ENCODE measurements at regions not wholly inside any gene's neighbourhood (a gene's known extent, or its start where the extent isn't known, plus 50 kb on each side); places are given as distances from the start of the nearest gene placed in this dataset.

DNA sequence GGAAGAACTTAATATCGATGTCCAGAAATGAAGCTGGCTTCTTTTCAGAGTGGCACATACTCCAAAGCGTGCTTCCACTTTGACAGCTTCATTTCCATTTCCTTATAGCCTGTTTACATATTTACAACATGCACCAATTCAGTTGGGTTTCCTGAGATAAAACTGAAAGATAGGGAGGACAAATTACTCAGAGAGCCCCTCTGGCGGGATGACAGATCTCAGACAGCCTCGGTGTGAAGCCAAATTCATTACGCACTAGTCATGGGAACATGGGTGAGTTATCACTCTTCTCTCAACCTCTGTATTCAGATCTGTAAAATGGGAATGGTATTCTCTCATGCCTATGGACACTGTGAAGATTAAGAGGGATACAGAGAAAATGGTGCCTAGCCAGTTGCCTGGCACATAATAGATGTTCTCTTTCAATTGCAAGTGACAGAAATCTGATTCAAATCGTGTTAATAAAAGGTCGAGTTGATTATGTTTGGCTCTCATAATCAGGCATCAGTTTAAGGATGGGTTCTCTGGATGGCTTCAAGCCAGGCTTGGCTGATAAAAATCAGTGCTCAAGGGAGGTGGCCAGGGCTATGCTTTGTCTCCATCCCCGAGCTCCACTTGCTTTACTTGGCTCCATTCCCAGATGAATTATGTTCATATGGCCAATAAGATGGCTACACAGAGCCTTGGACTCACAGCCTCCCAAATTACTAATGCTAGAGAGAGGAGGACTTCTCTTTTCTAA lies 132.2 kb upstream of the C1QTNF7 start:
- intact Hi-C loops (cut with micrococcal nuclease), result no loop called here

DNA sequence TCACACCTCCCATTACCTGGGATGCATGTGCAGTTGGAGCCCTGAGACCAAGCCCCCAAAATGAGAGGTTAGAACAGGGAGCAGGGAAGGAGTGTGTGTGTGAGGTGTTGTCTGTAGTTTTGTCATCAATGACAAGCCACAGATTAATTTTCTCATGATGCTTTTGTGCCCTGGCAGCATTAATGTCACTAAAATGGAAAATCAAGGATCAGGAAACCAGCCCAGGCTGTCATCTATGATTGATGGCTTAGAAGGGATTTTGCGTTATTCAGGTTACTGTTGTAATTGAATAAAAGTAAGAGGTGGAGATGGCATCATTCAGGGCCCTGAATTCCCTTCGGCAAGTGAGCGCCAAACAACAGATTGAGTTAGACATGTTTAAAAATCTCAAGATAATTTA lies 130.5 kb upstream of the C1QTNF7 start:
- TF ChIP-seq, protein P1, sequence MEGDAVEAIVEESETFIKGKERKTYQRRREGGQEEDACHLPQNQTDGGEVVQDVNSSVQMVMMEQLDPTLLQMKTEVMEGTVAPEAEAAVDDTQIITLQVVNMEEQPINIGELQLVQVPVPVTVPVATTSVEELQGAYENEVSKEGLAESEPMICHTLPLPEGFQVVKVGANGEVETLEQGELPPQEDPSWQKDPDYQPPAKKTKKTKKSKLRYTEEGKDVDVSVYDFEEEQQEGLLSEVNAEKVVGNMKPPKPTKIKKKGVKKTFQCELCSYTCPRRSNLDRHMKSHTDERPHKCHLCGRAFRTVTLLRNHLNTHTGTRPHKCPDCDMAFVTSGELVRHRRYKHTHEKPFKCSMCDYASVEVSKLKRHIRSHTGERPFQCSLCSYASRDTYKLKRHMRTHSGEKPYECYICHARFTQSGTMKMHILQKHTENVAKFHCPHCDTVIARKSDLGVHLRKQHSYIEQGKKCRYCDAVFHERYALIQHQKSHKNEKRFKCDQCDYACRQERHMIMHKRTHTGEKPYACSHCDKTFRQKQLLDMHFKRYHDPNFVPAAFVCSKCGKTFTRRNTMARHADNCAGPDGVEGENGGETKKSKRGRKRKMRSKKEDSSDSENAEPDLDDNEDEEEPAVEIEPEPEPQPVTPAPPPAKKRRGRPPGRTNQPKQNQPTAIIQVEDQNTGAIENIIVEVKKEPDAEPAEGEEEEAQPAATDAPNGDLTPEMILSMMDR (IDR thresholded peaks at IDR 0.05; ENCODE audit: borderline replicate concordance), result no peak
- intact Hi-C loops (cut with micrococcal nuclease), result no loop called here
- no peak for DNase-seq
- no peaks in the 10 kb centered on the region for H3K9me3 ChIP-seq (replicated peaks)
- no peak overlapping the region for H3K27ac ChIP-seq (replicated peaks)
- no peaks in the 10 kb centered on the region for H3K36me3 ChIP-seq
- no peak overlapping the region for H3K4me3 ChIP-seq
- H3K27me3 ChIP-seq (ENCODE audit: low read depth), result no peaks in the 10 kb centered on the region
- H3K4me1 ChIP-seq, result peaks cover 8% of the 10 kb centered on the region

More for the DNA sequence above, 132.2 kb upstream of the C1QTNF7 start:
- Histone ChIP-seq H3K4me3 (no peak overlapping the region), H3K36me3 (no peaks in the 10 kb centered on the region), H3K4me1 (peaks cover 8% of the 10 kb centered on the region), H3K27ac (replicated peaks) (no peak overlapping the region), H3K9me3 (replicated peaks) (no peaks in the 10 kb centered on the region), H3K27me3 (ENCODE audit: low read depth) (no peaks in the 10 kb centered on the region)
- no peak for DNase-seq
- TF ChIP-seq, protein P1 (IDR thresholded peaks at IDR 0.05; ENCODE audit: borderline replicate concordance), result no peak

DNA sequence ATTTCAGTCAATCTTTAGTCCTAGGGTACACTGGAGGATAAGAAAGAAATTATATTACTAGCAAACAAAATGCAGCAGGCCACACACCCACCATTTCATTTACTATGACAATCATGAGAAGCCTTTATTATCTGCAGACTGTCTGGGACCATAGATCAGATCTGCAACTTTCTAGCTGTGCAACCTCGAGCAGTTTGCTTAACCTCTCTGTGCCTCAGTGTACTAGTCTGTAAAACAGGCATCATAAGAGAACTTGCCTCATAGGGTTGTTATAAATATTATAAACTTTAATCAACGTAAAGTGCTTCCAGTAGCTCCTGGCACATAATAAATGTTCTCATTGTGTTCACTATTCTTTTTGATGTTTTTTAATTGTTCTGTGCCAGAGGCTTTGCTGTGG lies 128.2 kb upstream of the C1QTNF7 start:
- no peak for DNase-seq
- Histone ChIP-seq H3K36me3 (no peaks in the 10 kb centered on the region), H3K4me3 (no peak overlapping the region), H3K27me3 (ENCODE audit: low read depth) (no peaks in the 10 kb centered on the region), H3K9me3 (replicated peaks) (no peaks in the 10 kb centered on the region), H3K27ac (replicated peaks) (no peak overlapping the region), H3K4me1 (peaks cover 8% of the 10 kb centered on the region)
- TF ChIP-seq, protein P1 (IDR thresholded peaks at IDR 0.05; ENCODE audit: borderline replicate concordance), result no peak
- intact Hi-C loops (cut with micrococcal nuclease), result no loop called here

DNA sequence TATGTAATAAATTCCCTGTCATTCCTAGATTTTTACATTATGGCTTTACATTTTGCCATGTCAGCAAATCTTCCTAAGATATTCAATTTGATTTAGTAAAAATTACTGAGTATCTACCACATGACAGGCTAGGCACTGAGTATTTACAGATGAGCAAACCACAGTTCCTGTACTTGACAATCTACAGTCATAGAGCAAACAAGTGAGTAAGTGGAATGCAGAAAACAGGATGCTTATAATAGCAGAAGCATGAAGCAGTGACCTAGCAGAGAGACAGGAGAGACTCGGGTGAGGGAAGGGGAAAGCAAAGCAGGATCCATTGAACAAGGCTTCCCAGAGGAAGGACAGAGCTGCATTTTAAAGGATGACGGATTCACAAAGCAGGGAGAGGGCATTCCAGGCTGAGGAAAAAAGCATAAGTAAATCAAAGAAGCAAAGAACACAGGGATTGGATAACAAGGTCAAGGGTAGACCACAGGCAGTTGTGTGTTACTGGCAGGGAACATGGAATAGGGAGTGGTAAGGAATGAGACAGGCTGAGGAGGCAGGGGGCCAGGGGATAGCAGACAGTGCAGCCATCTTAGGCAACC lies 124.7 kb upstream of the C1QTNF7 start:
- TF ChIP-seq, protein P1 (IDR thresholded peaks at IDR 0.05; ENCODE audit: borderline replicate concordance), result no peak
- intact Hi-C loops (cut with micrococcal nuclease), result no loop called here
- no peak overlapping the region for H3K27ac ChIP-seq (replicated peaks)
- DNase-seq, result no peak
- no peaks in the 10 kb centered on the region for H3K36me3 ChIP-seq
- H3K4me1 ChIP-seq, result peaks cover 4% of the 10 kb centered on the region
- no peaks in the 10 kb centered on the region for H3K27me3 ChIP-seq (ENCODE audit: low read depth)
- no peaks in the 10 kb centered on the region for H3K9me3 ChIP-seq (replicated peaks)
- no peak overlapping the region for H3K4me3 ChIP-seq

DNA sequence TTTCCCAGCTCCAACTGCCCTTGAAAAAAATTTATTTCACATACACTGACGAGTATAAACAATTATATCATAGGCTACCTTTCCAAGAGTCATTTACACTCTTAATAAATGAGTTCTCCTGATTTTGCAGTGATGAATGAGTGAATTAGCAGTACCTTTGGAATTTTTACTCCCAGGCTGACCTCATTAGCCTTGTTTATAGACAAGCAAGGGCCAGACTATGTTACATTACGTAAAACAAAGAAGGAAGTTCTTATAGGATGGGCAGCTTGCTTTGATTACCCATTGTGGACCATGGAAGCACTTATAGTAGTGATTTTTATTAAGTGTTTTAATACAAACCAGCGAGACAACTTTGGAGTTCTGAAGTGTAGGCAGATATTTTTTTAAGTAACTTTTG lies 112.9 kb upstream of the C1QTNF7 start:
- Histone ChIP-seq H3K9me3 (replicated peaks) (no peaks in the 10 kb centered on the region), H3K27ac (replicated peaks) (no peak overlapping the region), H3K4me3 (no peak overlapping the region), H3K4me1 (no peaks in the 10 kb centered on the region), H3K36me3 (no peaks in the 10 kb centered on the region), H3K27me3 (ENCODE audit: low read depth) (no peaks in the 10 kb centered on the region)
- DNase-seq, result no peak
- TF ChIP-seq, protein P1 (IDR thresholded peaks at IDR 0.05; ENCODE audit: borderline replicate concordance), result no peak
- intact Hi-C loops (cut with micrococcal nuclease), result no loop called here

Measured in left ventricle myocardium inferior (tissue), 1 donor.